Esophagus squamous epithelium (tissue), 5 donors: ENCODE measurements at regions not wholly inside any gene's neighbourhood (a gene's known extent, or its start where the extent isn't known, plus 50 kb on each side); places are given as distances from the start of the nearest gene placed in this dataset.
"Not testable (repeated sequence)": the region's sequence is repeated elsewhere in the genome, so short reads cannot be mapped to it uniquely, and the experiment has no call there.

Experiments
- DNase-seq: peaks from one replicate; lab custom pipeline; 2025; lab: John Stamatoyannopoulos, UW
- H3K27ac ChIP-seq, 4 donors: fragments of 200-600 bp; sonication (generic); one replicate each; pipeline ENCODE4 v1.5.1; 2016 to 2019; ENCODE audit warnings: mild to moderate bottlenecking in 1 of 4
- H3K27me3 ChIP-seq, 4 donors: fragments of 200-600 bp; sonication (generic); 1 replicate in 3 of 4; 2 replicates in 1 of 4; pipeline versions ENCODE4 v1.5.1 to v1.6.0; 2017 to 2021; ENCODE audit warnings: antibody characterized with exemption in 1 of 4
- H3K36me3 ChIP-seq, 3 donors: fragments of 200-600 bp; sonication (generic); one replicate each; pipeline ENCODE4 v1.5.1; 2016 to 2019
- H3K4me1 ChIP-seq, 3 donors: fragments of 200-600 bp; sonication (generic); one replicate each; pipeline ENCODE4 v1.5.1; 2017 to 2019
- H3K4me3 ChIP-seq, 4 donors: fragments of 200-600 bp; sonication (generic); 1 replicate in 3 of 4; 2 replicates in 1 of 4; pipeline ENCODE4 v1.5.1; 2016 to 2019; ENCODE audit warnings: mild to moderate bottlenecking in 2 of 4, moderate library complexity in 1 of 4
- H3K9me3 ChIP-seq, 3 donors: fragments of 200-600 bp; sonication (generic); one replicate each; pipeline ENCODE4 v1.5.1; 2016 to 2019
- CTCF ChIP-seq, 6 experiments: fragments of 450-650 bp in 4 of 6; fragments of 200-600 bp in 2 of 6; sonication (generic) in 2 of 6; IDR thresholded peaks; one replicate each; pipeline ENCODE4 v1.5.1; 2016 to 2019; ENCODE audit warnings: antibody characterized with exemption in 6 of 6, mild to moderate bottlenecking in 4 of 6, moderate library complexity in 4 of 6
- POLR2A ChIP-seq, 4 donors: fragments of 450-650 bp; IDR thresholded peaks; one replicate each; pipeline ENCODE4 v1.6.1; 2017; ENCODE audit warnings: antibody characterized with exemption in 4 of 4, mild to moderate bottlenecking in 4 of 4, moderate library complexity in 3 of 4
- WGBS, 2 donors: methylation state at CpG; one replicate each; pipeline ENCODE4 v1.1.5; 2018; 5-methylcytosine and 5-hydroxymethylcytosine counted together
- intact Hi-C: fragments of 100-400 bp; cut with DNase I; formaldehyde crosslinking; loops from one replicate; pipeline ENCODE4 v1.15.0; 2022
- donor health status: DM: yes; HTN: yes; CAD: no.

GRCh38 chr14:44453433-44454171 lies 53.5 kb downstream of the FSCB start:
- WGBS, 2 donors, result 48 to 68% methylated on average over 6 of the region's 6 CpGs
- no peak for DNase-seq
- Histone ChIP-seq H3K36me3 (no peaks in the 10 kb centered on the region), H3K4me3 (no peak overlapping the region), H3K4me1 (no peaks in the 10 kb centered on the region), H3K9me3 (peaks cover 0 to 10% (median 6%) of the 10 kb centered on the region in 3 donors), H3K27ac (no peak overlapping the region), H3K27me3 (no peaks in the 10 kb centered on the region)
- intact Hi-C loops, result no loop called here
- peak in 1 of 6 experiments; percentile 13 for TF ChIP-seq CTCF (IDR thresholded peaks at IDR 0.05)
- no peak for TF ChIP-seq POLR2A (IDR thresholded peaks at IDR 0.05)

GRCh38 chr14:44450232-44450631 lies 56.9 kb downstream of the FSCB start:
- intact Hi-C loops, H3K9me3 ChIP-seq, H3K27me3 ChIP-seq, H3K36me3 ChIP-seq, H3K27ac ChIP-seq, H3K4me3 ChIP-seq, DNase-seq, H3K4me1 ChIP-seq: not testable (repeated sequence)
- WGBS, 2 donors, result 66 to 83% methylated on average over 3 of the region's 3 CpGs

GRCh38 chr14:44449680-44450079 lies 57.4 kb downstream of the FSCB start:
- Histone ChIP-seq H3K4me3 (no peak overlapping the region), H3K4me1 (no peaks in the 10 kb centered on the region), H3K36me3 (no peaks in the 10 kb centered on the region), H3K27ac (no peak overlapping the region), H3K9me3 (peaks cover 0 to 7% (median 6%) of the 10 kb centered on the region in 3 donors), H3K27me3 (no peaks in the 10 kb centered on the region)
- no peak for TF ChIP-seq CTCF (IDR thresholded peaks at IDR 0.05)
- no peak for TF ChIP-seq POLR2A (IDR thresholded peaks at IDR 0.05)
- intact Hi-C loops, result no loop called here
- no peak for DNase-seq
- 69 to 87% methylated on average over 2 of the region's 2 CpGs for WGBS, 2 donors

- no peaks in the 10 kb centered on the region for H3K27me3 ChIP-seq
- no peak for TF ChIP-seq CTCF (IDR thresholded peaks at IDR 0.05)
- no peak for TF ChIP-seq POLR2A (IDR thresholded peaks at IDR 0.05)
- no peaks in the 10 kb centered on the region for H3K36me3 ChIP-seq
- peaks cover 0 to 7% (median 6%) of the 10 kb centered on the region in 3 donors for H3K9me3 ChIP-seq
- no peaks in the 10 kb centered on the region for H3K4me1 ChIP-seq
- intact Hi-C loops, result no loop called here
- no peak for DNase-seq
- H3K4me3 ChIP-seq, result no peak overlapping the region
- no peak overlapping the region for H3K27ac ChIP-seq
- WGBS, 2 donors, result 70 to 75% methylated on average over 5 of the region's 5 CpGs
These were observed 58.1 kb downstream of the FSCB start for GRCh38 chr14:44448951-44449358.

- 62 to 78% methylated on average over 2 of the region's 2 CpGs for WGBS, 2 donors
- TF ChIP-seq POLR2A (IDR thresholded peaks at IDR 0.05), result no peak
- TF ChIP-seq CTCF (IDR thresholded peaks at IDR 0.05), result no peak
- no peaks in the 10 kb centered on the region for H3K27me3 ChIP-seq
- no peak for DNase-seq
- no peaks in the 10 kb centered on the region for H3K36me3 ChIP-seq
- no peak overlapping the region for H3K27ac ChIP-seq
- no peaks in the 10 kb centered on the region for H3K4me1 ChIP-seq
- no peak overlapping the region for H3K4me3 ChIP-seq
- peaks cover 0 to 7% (median 6%) of the 10 kb centered on the region in 3 donors for H3K9me3 ChIP-seq
- intact Hi-C loops, result no loop called here
These were observed 60.1 kb downstream of the FSCB start for GRCh38 chr14:44446965-44447364.
